SK-N-SH (cell line): ENCODE measurements at regions not wholly inside any gene's neighbourhood (a gene's known extent, or its start where the extent isn't known, plus 50 kb on each side); places are given as distances from the start of the nearest gene placed in this dataset.

Source experiments
- CHD2 ChIP-seq: fragments of 150-350 bp; IDR thresholded peaks from 2 replicates; pipeline ENCODE4 v1.6.1; 2018; ENCODE audit warnings: low read length; ENCODE audit not compliant: partially characterized antibody
- CTCF ChIP-seq: fragments of 200-600 bp; sonication (generic); IDR thresholded peaks from 2 replicates; pipeline ENCODE4 v1.6.1; 2017; ENCODE audit warnings: antibody characterized with exemption, mild to moderate bottlenecking, moderate library complexity
- EP300 ChIP-seq, 2 experiments: IDR thresholded peaks; 2 replicates each; pipeline versions ENCODE4 v1.4.0 to v1.6.1; 2012; ENCODE audit warnings: borderline replicate concordance in 1 of 2, low read depth in 1 of 2, low read length in 1 of 2
- MAX ChIP-seq: IDR thresholded peaks from 2 replicates; pipeline ENCODE4 v1.4.0; 2012; ENCODE audit warnings: low read depth
- MXI1 ChIP-seq: IDR thresholded peaks from 2 replicates; pipeline ENCODE4 v1.6.1; 2012; ENCODE audit warnings: mild to moderate bottlenecking, low read depth, low read length, improper control_type of control experiment
- NRF1 ChIP-seq: IDR thresholded peaks from 2 replicates; pipeline ENCODE4 v1.6.1; 2012; ENCODE audit warnings: low read depth, mild to moderate bottlenecking, low read length
- RAD21 ChIP-seq: IDR thresholded peaks from 2 replicates; pipeline ENCODE4 v1.6.1; 2012; ENCODE audit warnings: mild to moderate bottlenecking, low read length
- SIN3A ChIP-seq: IDR thresholded peaks from 2 replicates; pipeline ENCODE4 v1.6.1; 2012; ENCODE audit warnings: low read depth, mild to moderate bottlenecking, low read length, moderate library complexity, borderline replicate concordance
- TAF1 ChIP-seq: IDR thresholded peaks from 2 replicates; pipeline ENCODE4 v1.6.1; 2012; ENCODE audit warnings: low read depth, mild to moderate bottlenecking, low read length, moderate library complexity, borderline replicate concordance
- YY1 ChIP-seq: IDR thresholded peaks from 2 replicates; pipeline ENCODE4 v1.4.0; 2012; ENCODE audit warnings: low read depth, mild to moderate bottlenecking
- TF ChIP-seq, protein P1 (sequence below): fragments of 150-350 bp; IDR thresholded peaks from 2 replicates; pipeline ENCODE4 v1.6.1; 2016; ENCODE audit warnings: mild to moderate bottlenecking, low read depth, low read length

- TF ChIP-seq YY1 = no peak
- no peak for TF ChIP-seq EP300 (IDR thresholded peaks at IDR 0.05; ENCODE audit: borderline replicate concordance in 1 of 2, low read depth in 1 of 2, low read length in 1 of 2)
- TF ChIP-seq CTCF = no peak
- TF ChIP-seq CHD2 = no peak
- TF ChIP-seq, protein P1, sequence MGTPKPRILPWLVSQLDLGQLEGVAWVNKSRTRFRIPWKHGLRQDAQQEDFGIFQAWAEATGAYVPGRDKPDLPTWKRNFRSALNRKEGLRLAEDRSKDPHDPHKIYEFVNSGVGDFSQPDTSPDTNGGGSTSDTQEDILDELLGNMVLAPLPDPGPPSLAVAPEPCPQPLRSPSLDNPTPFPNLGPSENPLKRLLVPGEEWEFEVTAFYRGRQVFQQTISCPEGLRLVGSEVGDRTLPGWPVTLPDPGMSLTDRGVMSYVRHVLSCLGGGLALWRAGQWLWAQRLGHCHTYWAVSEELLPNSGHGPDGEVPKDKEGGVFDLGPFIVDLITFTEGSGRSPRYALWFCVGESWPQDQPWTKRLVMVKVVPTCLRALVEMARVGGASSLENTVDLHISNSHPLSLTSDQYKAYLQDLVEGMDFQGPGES = no peak
- no peak for TF ChIP-seq NRF1
- no peak for TF ChIP-seq MXI1
- TF ChIP-seq TAF1 = no peak
- TF ChIP-seq MAX = no peak
- TF ChIP-seq SIN3A = no peak
- TF ChIP-seq RAD21 = no peak
Measured at GRCh38 chr3:66713921-66714320, 213.1 kb upstream of the LRIG1 start.
